ENCODE measurements at regions not wholly inside any gene's neighbourhood (a gene's known extent, or its start where the extent isn't known, plus 50 kb on each side); places are given as distances from the start of the nearest gene placed in this dataset.

DNA sequence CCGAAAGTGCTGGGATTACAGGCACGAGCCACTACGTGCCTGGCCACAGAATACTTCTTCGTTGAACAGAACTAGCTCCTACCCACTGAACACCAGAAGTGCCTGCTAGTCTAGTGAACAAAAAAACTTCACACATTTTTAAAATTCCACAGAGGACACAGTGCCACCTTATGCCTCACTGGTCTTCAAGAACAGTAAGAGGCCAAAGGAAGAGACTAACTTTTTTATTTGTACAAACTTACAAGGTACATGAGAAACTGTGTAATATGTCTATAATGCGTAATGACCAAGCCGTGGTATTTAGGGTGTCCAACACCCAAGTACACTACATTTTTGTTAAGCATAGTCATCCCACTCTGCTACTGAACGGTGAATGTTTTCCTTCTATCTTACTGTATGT, 144.4 kb upstream of the PTER start:
- Mint-ChIP-seq H3K36me3 (no peaks in the 10 kb centered on the region), H3K27ac (no peak overlapping the region), H3K4me1 (no peaks in the 10 kb centered on the region), H3K27me3 (peaks cover 0 to 7% of the 10 kb centered on the region in 2 donors), H3K4me3 (no peak overlapping the region), H3K9me3 (peaks cover 0 to 1% (median 0%) of the 10 kb centered on the region in 3 donors)
- H3K27me3 ChIP-seq (replicated peaks in 1 of 2; ENCODE audit: control insufficient read depth in 2 of 2, extremely low read depth in 1 of 2, insufficient read depth in 2 of 2, low read length in 1 of 2), result no peaks in the 10 kb centered on the region
- ChIA-PET POLR2A (no interaction called here), CTCF (no interaction called here)
- DNase-seq (no peak), ATAC-seq (replicated peaks in 1 of 4) (no peak)
- no peak overlapping the region for H3K27ac ChIP-seq (ENCODE audit: low read length)
- no peaks in the 10 kb centered on the region for H3K4me1 ChIP-seq (ENCODE audit: control insufficient read depth in 1 of 2, extremely low read depth in 1 of 2, insufficient read depth in 2 of 2, low read length in 2 of 2)
- WGBS (ENCODE audit: insufficient coverage), result 91% methylated on average over 5 of the region's 7 CpGs
- no peaks in the 10 kb centered on the region for H3K36me3 ChIP-seq (ENCODE audit: control insufficient read depth in 2 of 2, extremely low read depth in 1 of 2, insufficient read depth in 1 of 2, low read length in 1 of 2)
- H3K4me3 ChIP-seq (ENCODE audit: control insufficient read depth in 1 of 2, extremely low read depth in 1 of 2, low read length in 1 of 2), result no peak overlapping the region
- H3K9me3 ChIP-seq, result no peaks in the 10 kb centered on the region

DNA sequence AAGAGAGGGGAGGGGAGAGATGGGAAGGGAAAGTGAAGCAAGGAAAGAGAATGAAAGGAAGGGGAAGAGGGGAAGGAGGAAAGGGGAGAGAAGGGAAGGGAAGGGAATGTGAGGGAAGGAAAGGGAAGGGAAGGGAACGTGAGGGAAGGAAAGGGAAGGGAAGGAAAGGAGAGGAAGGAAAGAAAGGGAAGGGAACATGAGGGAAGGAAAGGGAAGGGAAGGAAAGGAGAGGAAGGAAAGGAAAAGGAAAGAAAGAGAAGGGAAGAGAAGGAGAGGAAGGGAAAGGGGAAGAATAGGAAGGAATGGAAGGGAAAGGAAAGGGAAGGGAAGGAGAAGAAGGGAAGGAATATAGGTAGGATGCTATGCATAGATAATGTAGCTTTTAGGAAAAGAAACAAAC, 139.7 kb upstream of the PTER start:
- Histone ChIP-seq H3K27me3 (replicated peaks in 1 of 2; ENCODE audit: control insufficient read depth in 2 of 2, extremely low read depth in 1 of 2, insufficient read depth in 2 of 2, low read length in 1 of 2) (no peaks in the 10 kb centered on the region), H3K4me1 (ENCODE audit: control insufficient read depth in 1 of 2, extremely low read depth in 1 of 2, insufficient read depth in 2 of 2, low read length in 2 of 2) (no peaks in the 10 kb centered on the region), H3K36me3 (ENCODE audit: control insufficient read depth in 2 of 2, extremely low read depth in 1 of 2, insufficient read depth in 1 of 2, low read length in 1 of 2) (no peaks in the 10 kb centered on the region), H3K9me3 (no peaks in the 10 kb centered on the region), H3K4me3 (ENCODE audit: control insufficient read depth in 1 of 2, extremely low read depth in 1 of 2, low read length in 1 of 2) (no peak overlapping the region), H3K27ac (ENCODE audit: low read length) (no peak overlapping the region)
- no peak for DNase-seq
- H3K36me3 Mint-ChIP-seq, result no peaks in the 10 kb centered on the region
- ChIA-PET POLR2A (no interaction called here), CTCF (no interaction called here)
- H3K9me3 Mint-ChIP-seq, result no peaks in the 10 kb centered on the region
- no peaks in the 10 kb centered on the region for H3K4me1 Mint-ChIP-seq
- 61% methylated on average over 1 of the region's 1 CpG for WGBS (ENCODE audit: insufficient coverage)
- H3K4me3 Mint-ChIP-seq, result no peak overlapping the region
- H3K27ac Mint-ChIP-seq, result no peak overlapping the region
- no peak for ATAC-seq (replicated peaks in 1 of 4)
- H3K27me3 Mint-ChIP-seq, result peaks cover 7% of the 10 kb centered on the region in 2 donors

DNA sequence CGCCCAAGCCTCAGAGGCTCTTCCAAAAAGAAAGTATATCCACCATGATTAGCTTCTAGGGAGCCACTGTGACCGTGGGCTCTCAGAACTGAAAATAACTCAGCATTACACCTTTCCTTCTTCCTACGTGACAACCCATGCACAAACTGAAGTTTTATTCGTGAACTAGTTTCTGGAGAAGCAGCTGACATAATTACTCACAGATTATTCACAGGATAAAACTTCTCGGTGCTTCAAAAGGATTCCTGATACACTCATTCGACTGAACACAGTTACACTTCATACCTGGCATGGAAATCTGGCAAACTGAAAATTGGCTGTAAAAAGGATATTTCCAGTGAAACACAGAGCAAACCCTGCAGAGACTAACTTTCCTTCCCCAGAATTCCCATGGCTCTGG, 139.2 kb upstream of the PTER start:
- no peak overlapping the region for H3K27ac ChIP-seq (ENCODE audit: low read length)
- no peaks in the 10 kb centered on the region for H3K36me3 ChIP-seq (ENCODE audit: control insufficient read depth in 2 of 2, extremely low read depth in 1 of 2, insufficient read depth in 1 of 2, low read length in 1 of 2)
- no peak for ATAC-seq (replicated peaks in 1 of 4)
- Mint-ChIP-seq H3K36me3 (no peaks in the 10 kb centered on the region), H3K27me3 (peaks cover 7% of the 10 kb centered on the region in 2 donors), H3K4me1 (no peaks in the 10 kb centered on the region), H3K9me3 (no peaks in the 10 kb centered on the region), H3K27ac (no peak overlapping the region), H3K4me3 (no peak overlapping the region)
- DNase-seq, result no peak
- POLR2A ChIA-PET, result interaction anchor here in 1 of 2 donors (0.6 kb wide), 1 partner anchor 76 kb away, joined by 8 read pairs; no protein-coding TSS in a partner anchor
- no peaks in the 10 kb centered on the region for H3K9me3 ChIP-seq
- no peaks in the 10 kb centered on the region for H3K4me1 ChIP-seq (ENCODE audit: control insufficient read depth in 1 of 2, extremely low read depth in 1 of 2, insufficient read depth in 2 of 2, low read length in 2 of 2)
- WGBS (ENCODE audit: insufficient coverage), result 97% methylated on average over 4 of the region's 6 CpGs
- CTCF ChIA-PET, result no interaction called here
- no peak overlapping the region for H3K4me3 ChIP-seq (ENCODE audit: control insufficient read depth in 1 of 2, extremely low read depth in 1 of 2, low read length in 1 of 2)
- no peaks in the 10 kb centered on the region for H3K27me3 ChIP-seq (replicated peaks in 1 of 2; ENCODE audit: control insufficient read depth in 2 of 2, extremely low read depth in 1 of 2, insufficient read depth in 2 of 2, low read length in 1 of 2)

DNA sequence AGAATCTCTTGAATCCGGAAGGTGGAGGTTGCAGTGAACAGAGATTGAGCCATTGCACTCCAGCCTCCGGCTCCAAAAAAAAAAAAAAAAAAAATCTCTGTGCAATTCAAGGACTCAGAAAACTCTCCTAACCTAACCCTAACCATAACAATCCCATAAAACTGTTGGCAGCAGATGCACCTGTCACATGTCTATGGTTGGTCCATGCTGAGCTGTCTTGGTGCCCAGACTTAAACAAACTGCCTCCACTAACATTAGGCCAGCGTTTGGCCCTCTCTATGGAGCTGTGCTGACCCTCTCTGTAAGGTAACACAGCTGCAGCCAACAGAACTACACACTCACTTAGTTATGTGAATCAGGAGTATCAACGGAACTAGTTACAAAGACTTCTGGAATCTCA, 132.5 kb upstream of the PTER start:
- H3K9me3 ChIP-seq, result no peaks in the 10 kb centered on the region
- no peak overlapping the region for H3K27ac Mint-ChIP-seq
- no peak for DNase-seq
- H3K4me3 ChIP-seq (ENCODE audit: control insufficient read depth in 1 of 2, extremely low read depth in 1 of 2, low read length in 1 of 2), result no peak overlapping the region
- CTCF ChIA-PET, result no interaction called here
- H3K9me3 Mint-ChIP-seq, result peaks cover 0 to 8% (median 0%) of the 10 kb centered on the region in 3 donors
- peaks cover 3 to 5% of the 10 kb centered on the region in 2 donors for H3K27me3 Mint-ChIP-seq
- POLR2A ChIA-PET, result no interaction called here
- no peaks in the 10 kb centered on the region for H3K4me1 ChIP-seq (ENCODE audit: control insufficient read depth in 1 of 2, extremely low read depth in 1 of 2, insufficient read depth in 2 of 2, low read length in 2 of 2)
- H3K4me3 Mint-ChIP-seq, result no peak overlapping the region
- no peak overlapping the region for H3K27ac ChIP-seq (ENCODE audit: low read length)
- ATAC-seq (replicated peaks in 1 of 4), result no peak
- H3K36me3 ChIP-seq (ENCODE audit: control insufficient read depth in 2 of 2, extremely low read depth in 1 of 2, insufficient read depth in 1 of 2, low read length in 1 of 2), result no peaks in the 10 kb centered on the region
- no CpG with 5 or more reads among the region's 4 CpGs for whole genome bisulfite sequencing (ENCODE audit: insufficient coverage)
- no peaks in the 10 kb centered on the region for H3K4me1 Mint-ChIP-seq
- no peaks in the 10 kb centered on the region for H3K27me3 ChIP-seq (replicated peaks in 1 of 2; ENCODE audit: control insufficient read depth in 2 of 2, extremely low read depth in 1 of 2, insufficient read depth in 2 of 2, low read length in 1 of 2)
- H3K36me3 Mint-ChIP-seq, result no peaks in the 10 kb centered on the region

DNA sequence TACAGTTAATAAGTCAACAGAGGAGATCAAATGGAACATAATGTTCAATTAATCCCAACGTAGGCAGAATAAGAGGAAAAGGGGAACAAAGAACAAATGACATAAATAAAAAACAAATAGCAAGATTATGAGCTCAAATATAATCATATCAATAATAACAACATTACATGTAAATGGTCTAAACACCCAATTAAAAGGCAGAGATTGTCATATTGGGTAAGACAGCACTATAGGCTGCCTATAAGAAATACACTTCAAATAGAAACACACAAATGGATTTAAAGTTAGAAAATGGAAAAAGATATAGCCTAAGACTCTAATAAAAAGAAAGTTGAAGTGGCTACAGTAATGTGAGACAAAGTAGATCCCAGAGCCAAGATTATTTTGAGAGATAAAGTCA, 126.4 kb upstream of the PTER start:
- Mint-ChIP-seq H3K27ac (no peak overlapping the region), H3K36me3 (no peaks in the 10 kb centered on the region), H3K27me3 (peaks cover 0 to 5% of the 10 kb centered on the region in 2 donors), H3K9me3 (peaks cover 6 to 19% (median 7%) of the 10 kb centered on the region in 3 donors), H3K4me1 (no peaks in the 10 kb centered on the region), H3K4me3 (no peak overlapping the region)
- POLR2A ChIA-PET, result no interaction called here
- Histone ChIP-seq H3K27me3 (replicated peaks in 1 of 2; ENCODE audit: control insufficient read depth in 2 of 2, extremely low read depth in 1 of 2, insufficient read depth in 2 of 2, low read length in 1 of 2) (no peaks in the 10 kb centered on the region), H3K27ac (ENCODE audit: low read length) (no peak overlapping the region), H3K9me3 (no peaks in the 10 kb centered on the region), H3K36me3 (ENCODE audit: control insufficient read depth in 2 of 2, extremely low read depth in 1 of 2, insufficient read depth in 1 of 2, low read length in 1 of 2) (no peaks in the 10 kb centered on the region), H3K4me1 (ENCODE audit: control insufficient read depth in 1 of 2, extremely low read depth in 1 of 2, insufficient read depth in 2 of 2, low read length in 2 of 2) (no peaks in the 10 kb centered on the region), H3K4me3 (ENCODE audit: control insufficient read depth in 1 of 2, extremely low read depth in 1 of 2, low read length in 1 of 2) (no peak overlapping the region)
- CTCF ChIA-PET, result interaction anchor here in 1 of 2 donors (1.1 kb wide), 1 partner anchor 9 kb away, joined by 3 read pairs; no protein-coding TSS in a partner anchor
- DNase-seq (no peak), ATAC-seq (replicated peaks in 1 of 4) (no peak)
- WGBS (ENCODE audit: insufficient coverage), result no CpG with 5 or more reads among the region's 1 CpG

DNA sequence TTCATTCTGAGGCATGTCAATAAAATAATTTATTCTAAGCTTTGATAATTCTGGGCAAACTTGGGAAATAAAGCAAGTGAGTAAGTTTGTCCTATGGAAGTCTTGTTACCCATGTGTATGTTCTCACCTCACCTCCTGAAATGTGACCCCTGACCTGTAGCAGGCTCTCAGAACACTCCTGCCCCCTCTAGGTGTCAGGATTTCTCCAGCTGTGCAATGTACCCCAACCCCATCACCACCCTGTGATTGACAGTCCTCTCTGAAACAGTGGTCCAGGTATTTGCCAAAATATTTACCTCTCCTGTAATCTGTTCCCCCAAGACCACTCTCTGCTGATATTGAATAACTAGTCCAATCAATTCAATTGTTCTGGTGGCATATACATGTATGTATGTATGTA, 122.6 kb upstream of the PTER start:
- H3K4me1 Mint-ChIP-seq, result no peaks in the 10 kb centered on the region
- H3K36me3 Mint-ChIP-seq, result no peaks in the 10 kb centered on the region
- DNase-seq (no peak), ATAC-seq (replicated peaks in 1 of 4) (no peak)
- ChIA-PET POLR2A (no interaction called here), CTCF (no interaction called here)
- Histone ChIP-seq H3K9me3 (no peaks in the 10 kb centered on the region), H3K27ac (ENCODE audit: low read length) (no peak overlapping the region), H3K4me3 (ENCODE audit: control insufficient read depth in 1 of 2, extremely low read depth in 1 of 2, low read length in 1 of 2) (no peak overlapping the region), H3K4me1 (ENCODE audit: control insufficient read depth in 1 of 2, extremely low read depth in 1 of 2, insufficient read depth in 2 of 2, low read length in 2 of 2) (no peaks in the 10 kb centered on the region), H3K36me3 (ENCODE audit: control insufficient read depth in 2 of 2, extremely low read depth in 1 of 2, insufficient read depth in 1 of 2, low read length in 1 of 2) (no peaks in the 10 kb centered on the region), H3K27me3 (replicated peaks in 1 of 2; ENCODE audit: control insufficient read depth in 2 of 2, extremely low read depth in 1 of 2, insufficient read depth in 2 of 2, low read length in 1 of 2) (no peaks in the 10 kb centered on the region)
- no peak overlapping the region for H3K4me3 Mint-ChIP-seq
- H3K27me3 Mint-ChIP-seq, result no peaks in the 10 kb centered on the region
- no peak overlapping the region for H3K27ac Mint-ChIP-seq
- H3K9me3 Mint-ChIP-seq, result peaks cover 6 to 10% (median 7%) of the 10 kb centered on the region in 3 donors

DNA sequence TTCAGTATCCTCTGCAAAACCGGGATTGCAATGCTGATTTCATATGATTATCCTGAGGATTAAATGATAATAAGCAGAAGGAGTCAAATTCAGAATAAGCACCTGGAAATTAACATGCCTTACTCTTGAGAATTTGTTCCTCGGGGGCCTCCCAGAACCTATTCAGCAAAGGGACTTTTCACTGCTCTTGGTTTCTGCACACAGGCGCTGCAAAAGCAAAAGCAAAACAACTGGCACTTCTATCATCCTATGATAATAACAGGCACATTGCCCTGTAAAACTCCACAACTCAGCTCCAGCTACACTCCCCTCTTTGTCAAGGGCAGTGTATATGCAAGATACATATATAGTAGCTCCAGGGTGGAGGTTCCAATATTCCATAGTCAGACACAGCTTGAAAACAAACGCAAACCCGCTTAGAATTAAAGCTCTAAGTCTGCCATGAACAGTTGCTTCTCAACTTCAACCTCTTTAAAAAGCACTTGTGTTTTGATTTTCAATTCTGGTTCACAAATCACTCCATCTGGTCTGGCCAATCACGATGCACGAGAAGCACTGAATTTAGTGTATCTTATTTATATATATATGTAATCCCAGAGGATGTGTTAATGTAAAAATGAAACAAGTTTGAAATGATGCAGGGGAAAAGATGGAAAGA, 119.9 kb upstream of the PTER start:
- Mint-ChIP-seq H3K4me1 (no peaks in the 10 kb centered on the region), H3K4me3 (no peak overlapping the region), H3K9me3 (no peaks in the 10 kb centered on the region), H3K27ac (no peak overlapping the region), H3K27me3 (no peaks in the 10 kb centered on the region), H3K36me3 (no peaks in the 10 kb centered on the region)
- Histone ChIP-seq H3K9me3 (no peaks in the 10 kb centered on the region), H3K27ac (ENCODE audit: low read length) (no peak overlapping the region), H3K27me3 (replicated peaks in 1 of 2; ENCODE audit: control insufficient read depth in 2 of 2, extremely low read depth in 1 of 2, insufficient read depth in 2 of 2, low read length in 1 of 2) (no peaks in the 10 kb centered on the region), H3K4me1 (ENCODE audit: control insufficient read depth in 1 of 2, extremely low read depth in 1 of 2, insufficient read depth in 2 of 2, low read length in 2 of 2) (no peaks in the 10 kb centered on the region), H3K4me3 (ENCODE audit: control insufficient read depth in 1 of 2, extremely low read depth in 1 of 2, low read length in 1 of 2) (no peak overlapping the region), H3K36me3 (ENCODE audit: control insufficient read depth in 2 of 2, extremely low read depth in 1 of 2, insufficient read depth in 1 of 2, low read length in 1 of 2) (no peaks in the 10 kb centered on the region)
- DNase-seq, result no peak
- ATAC-seq (replicated peaks in 1 of 4), result no peak
- POLR2A ChIA-PET, result no interaction called here
- CTCF ChIA-PET, result interaction anchor here in 1 of 2 donors (0.5 kb wide), 1 partner anchor 140 kb away, joined by 4 read pairs; no protein-coding TSS in a partner anchor
- 76% methylated on average over 2 of the region's 7 CpGs for WGBS (ENCODE audit: insufficient coverage)

Measured in T-cell (primary cell).